Fibroblast of lung (primary cell): ENCODE measurements at regions not wholly inside any gene's neighbourhood (a gene's known extent, or its start where the extent isn't known, plus 50 kb on each side); places are given as distances from the start of the nearest gene placed in this dataset.

ENCODE experiments used
- DNase-seq, 2 donors: peaks; one replicate each; pipeline versions ENCODE4 v3.0.0 to v3.0.0-alpha.2; 2010; ENCODE audit warnings: low read depth in 2 of 2
- H2AFZ ChIP-seq: 2 replicates; pipeline ENCODE4 v1.5.1; 2012; ENCODE audit warnings: low read length, control low read depth, inconsistent platforms
- H3K27ac ChIP-seq: 2 replicates; pipeline ENCODE4 v1.5.1; 2011; ENCODE audit warnings: low read length, control low read depth; ENCODE audit not compliant: insufficient read depth
- H3K27me3 ChIP-seq: 2 replicates; pipeline ENCODE4 v1.5.1; 2011; ENCODE audit warnings: mild to moderate bottlenecking, low read length; ENCODE audit not compliant: control insufficient read depth, insufficient read depth
- H3K36me3 ChIP-seq: 2 replicates; pipeline ENCODE4 v1.5.1; 2011; ENCODE audit warnings: low read length; ENCODE audit not compliant: control insufficient read depth, insufficient read depth
- H3K4me1 ChIP-seq: 2 replicates; pipeline ENCODE4 v1.5.1; 2011; ENCODE audit warnings: low read length; ENCODE audit not compliant: control insufficient read depth, insufficient read depth; ENCODE audit errors: extremely low read depth
- H3K4me2 ChIP-seq: 2 replicates; pipeline ENCODE4 v1.5.1; 2011; ENCODE audit warnings: low read length, control low read depth; ENCODE audit not compliant: insufficient read depth; ENCODE audit errors: extremely low read depth
- H3K4me3 ChIP-seq, 4 experiments: fragments of 200-600 bp in 1 of 4; sonication (generic) in 1 of 4; replicated peaks in 1 of 4; 2 replicates each; pipeline ENCODE4 v1.5.1; 2011 to 2016; ENCODE audit warnings: low read length in 4 of 4, low read depth in 3 of 4, mild to moderate bottlenecking in 3 of 4, control low read depth in 2 of 4, inconsistent platforms in 1 of 4, mixed read lengths in 1 of 4; ENCODE audit not compliant: insufficient read depth in 1 of 4; ENCODE audit errors: control extremely low read depth in 1 of 4
- H3K79me2 ChIP-seq: 2 replicates; pipeline ENCODE4 v1.5.1; 2012; ENCODE audit warnings: mild to moderate bottlenecking, low read length, inconsistent platforms; ENCODE audit not compliant: control insufficient read depth, insufficient read depth
- H3K9ac ChIP-seq: 2 replicates; pipeline ENCODE4 v1.5.1; 2011; ENCODE audit warnings: mild to moderate bottlenecking, low read length, control low read depth; ENCODE audit not compliant: insufficient read depth
- H3K9me3 ChIP-seq: 2 replicates; pipeline ENCODE4 v1.5.1; 2012; ENCODE audit warnings: low read depth, low read length; ENCODE audit not compliant: control insufficient read depth, insufficient read depth
- H4K20me1 ChIP-seq: 2 replicates; pipeline ENCODE4 v1.5.1; 2011; ENCODE audit warnings: low read length; ENCODE audit not compliant: control insufficient read depth, insufficient read depth; ENCODE audit errors: extremely low read depth
- EZH2 ChIP-seq: IDR thresholded peaks from 2 replicates; pipeline ENCODE4 v1.5.1; 2012; ENCODE audit warnings: low read length, control low read depth, mild to moderate bottlenecking; ENCODE audit errors: missing control alignments
- TF ChIP-seq, protein P1 (sequence below), 2 donors: IDR thresholded peaks in 1 of 2; conservative IDR thresholded peaks in 1 of 2; 1 replicate in 1 of 2; 2 replicates in 1 of 2; pipeline ENCODE4 v1.5.1; 2011 to 2012; ENCODE audit warnings: low read length in 2 of 2, control low read depth in 1 of 2, inconsistent platforms in 1 of 2, low read depth in 1 of 2, mild to moderate bottlenecking in 1 of 2

DNA sequence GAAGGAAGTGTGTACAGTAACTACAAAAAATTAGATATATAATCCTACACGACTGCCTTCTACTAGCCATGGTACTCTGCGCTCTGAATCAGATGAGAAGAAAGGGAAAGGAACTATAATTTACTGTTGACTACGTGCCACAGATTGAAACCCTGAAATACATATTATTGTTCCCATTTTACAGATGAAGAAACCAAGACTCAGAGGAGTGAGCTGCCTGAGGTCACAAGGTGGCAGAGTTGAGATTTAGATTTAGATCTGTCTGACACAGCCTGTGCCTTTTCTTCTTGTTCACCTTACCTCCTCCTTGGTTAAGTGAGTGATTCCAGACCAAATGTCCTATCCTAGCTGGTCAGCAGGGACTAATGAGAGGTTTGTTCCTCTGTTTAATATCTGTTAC lies 61.6 kb upstream of the OR4E1 start:
- no peaks in the 10 kb centered on the region for H4K20me1 ChIP-seq
- no peak overlapping the region for H3K4me3 ChIP-seq
- no peak overlapping the region for H3K4me2 ChIP-seq
- TF ChIP-seq, protein P1, sequence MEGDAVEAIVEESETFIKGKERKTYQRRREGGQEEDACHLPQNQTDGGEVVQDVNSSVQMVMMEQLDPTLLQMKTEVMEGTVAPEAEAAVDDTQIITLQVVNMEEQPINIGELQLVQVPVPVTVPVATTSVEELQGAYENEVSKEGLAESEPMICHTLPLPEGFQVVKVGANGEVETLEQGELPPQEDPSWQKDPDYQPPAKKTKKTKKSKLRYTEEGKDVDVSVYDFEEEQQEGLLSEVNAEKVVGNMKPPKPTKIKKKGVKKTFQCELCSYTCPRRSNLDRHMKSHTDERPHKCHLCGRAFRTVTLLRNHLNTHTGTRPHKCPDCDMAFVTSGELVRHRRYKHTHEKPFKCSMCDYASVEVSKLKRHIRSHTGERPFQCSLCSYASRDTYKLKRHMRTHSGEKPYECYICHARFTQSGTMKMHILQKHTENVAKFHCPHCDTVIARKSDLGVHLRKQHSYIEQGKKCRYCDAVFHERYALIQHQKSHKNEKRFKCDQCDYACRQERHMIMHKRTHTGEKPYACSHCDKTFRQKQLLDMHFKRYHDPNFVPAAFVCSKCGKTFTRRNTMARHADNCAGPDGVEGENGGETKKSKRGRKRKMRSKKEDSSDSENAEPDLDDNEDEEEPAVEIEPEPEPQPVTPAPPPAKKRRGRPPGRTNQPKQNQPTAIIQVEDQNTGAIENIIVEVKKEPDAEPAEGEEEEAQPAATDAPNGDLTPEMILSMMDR (conservative IDR thresholded peaks at IDR 0.05 in 1 of 2, IDR thresholded peaks at IDR 0.05 in 1 of 2; ENCODE audit: low read depth in 1 of 2, low read length in 2 of 2) = no peak
- TF ChIP-seq EZH2 = no peak
- no peaks in the 10 kb centered on the region for H3K9me3 ChIP-seq
- no peaks in the 10 kb centered on the region for H3K79me2 ChIP-seq
- no peak for DNase-seq
- H3K27ac ChIP-seq = no peak overlapping the region
- H2AFZ ChIP-seq = no peak overlapping the region
- no peaks in the 10 kb centered on the region for H3K4me1 ChIP-seq
- no peaks in the 10 kb centered on the region for H3K36me3 ChIP-seq
- H3K9ac ChIP-seq = no peak overlapping the region
- no peaks in the 10 kb centered on the region for H3K27me3 ChIP-seq

- no peak overlapping the region for H3K4me3 ChIP-seq
- no peaks in the 10 kb centered on the region for H3K79me2 ChIP-seq
- no peaks in the 10 kb centered on the region for H3K36me3 ChIP-seq
- no peaks in the 10 kb centered on the region for H3K27me3 ChIP-seq
- no peak overlapping the region for H3K9ac ChIP-seq
- no peak overlapping the region for H3K4me2 ChIP-seq
- no peak overlapping the region for H2AFZ ChIP-seq
- H3K4me1 ChIP-seq = no peaks in the 10 kb centered on the region
- no peaks in the 10 kb centered on the region for H4K20me1 ChIP-seq
- no peak overlapping the region for H3K27ac ChIP-seq
- H3K9me3 ChIP-seq = no peaks in the 10 kb centered on the region
- TF ChIP-seq EZH2 = no peak
- TF ChIP-seq, protein P1 (conservative IDR thresholded peaks at IDR 0.05 in 1 of 2, IDR thresholded peaks at IDR 0.05 in 1 of 2; ENCODE audit: low read depth in 1 of 2, low read length in 2 of 2) = peak; percentile 38 to 51
- peak; percentile 1 to 24 for DNase-seq
Measured at GRCh38 chr14:21734457-21735074, 60.9 kb upstream of the OR4E1 start.

- DNase-seq = no peak
- TF ChIP-seq, protein P1 (conservative IDR thresholded peaks at IDR 0.05 in 1 of 2, IDR thresholded peaks at IDR 0.05 in 1 of 2; ENCODE audit: low read depth in 1 of 2, low read length in 2 of 2) = no peak
- TF ChIP-seq EZH2 = no peak
- Histone ChIP-seq H3K36me3 (no peaks in the 10 kb centered on the region), H3K9me3 (no peaks in the 10 kb centered on the region), H3K27me3 (no peaks in the 10 kb centered on the region), H3K4me2 (no peak overlapping the region), H2AFZ (no peak overlapping the region), H3K79me2 (no peaks in the 10 kb centered on the region), H3K4me3 (no peak overlapping the region), H3K9ac (no peak overlapping the region), H3K27ac (no peak overlapping the region), H4K20me1 (no peaks in the 10 kb centered on the region), H3K4me1 (no peaks in the 10 kb centered on the region)
Measured at GRCh38 chr14:21729703-21730233, 56.1 kb upstream of the OR4E1 start.
